ENCODE measurements at regions not wholly inside any gene's neighbourhood (a gene's known extent, or its start where the extent isn't known, plus 50 kb on each side); places are given as distances from the start of the nearest gene placed in this dataset.
"Not testable (repeated sequence)": the region's sequence is repeated elsewhere in the genome, so short reads cannot be mapped to it uniquely, and the experiment has no call there.

GRCh38 chr3:101913168-101913567, 63.9 kb downstream of the NFKBIZ start:
- DNase-seq (ENCODE audit: low read depth): peak; percentile 41

DNA sequence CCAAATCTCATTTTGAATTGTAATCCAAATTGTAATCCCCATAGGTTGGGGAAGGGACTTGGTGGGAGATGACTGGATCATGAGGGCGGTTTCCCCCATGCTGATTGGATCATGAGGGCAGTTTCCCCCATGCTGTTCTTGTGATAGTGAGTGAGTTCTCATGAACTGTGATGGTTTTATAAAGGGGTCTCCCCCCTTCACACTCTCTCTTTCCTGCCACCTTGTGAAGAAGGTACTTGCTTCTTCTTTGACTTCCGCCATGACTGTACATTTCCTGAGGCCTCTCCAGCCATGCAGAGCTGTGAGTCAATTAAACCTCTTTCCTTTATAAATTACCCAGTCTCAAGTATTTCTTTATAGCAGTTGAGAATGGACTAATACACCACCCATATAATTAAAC, 68.4 kb downstream of the NFKBIZ start:
- DNase-seq (ENCODE audit: low read depth): not testable (repeated sequence)

- not testable (repeated sequence) for DNase-seq (ENCODE audit: low read depth)
These were observed 72.9 kb downstream of the NFKBIZ start for GRCh38 chr3:101922151-101922725.

- not testable (repeated sequence) for DNase-seq (ENCODE audit: low read depth)
These were observed 75.3 kb downstream of the NFKBIZ start for GRCh38 chr3:101924621-101925020.

GRCh38 chr3:101925124-101925523, 75.8 kb downstream of the NFKBIZ start:
- DNase-seq (ENCODE audit: low read depth): not testable (repeated sequence)

DNA sequence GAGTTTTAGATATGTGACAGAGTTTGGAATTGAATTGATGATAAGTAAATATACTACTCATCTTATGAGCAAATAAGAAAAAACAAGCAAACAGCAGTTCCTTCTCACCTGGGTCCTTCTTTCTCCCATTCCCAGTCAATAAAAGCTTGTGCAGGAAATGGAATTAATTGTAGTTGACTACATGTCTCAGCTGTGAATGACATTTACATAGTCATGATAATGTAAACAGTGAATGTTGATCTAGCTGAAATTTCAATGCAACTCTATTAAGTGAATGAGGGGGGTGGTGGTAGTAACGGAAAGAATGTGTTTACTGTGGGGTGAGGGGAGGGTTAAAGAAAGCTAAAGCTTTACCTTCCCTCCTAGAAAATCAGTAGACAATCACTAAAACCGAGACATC, 76.2 kb downstream of the NFKBIZ start:
- no peak for DNase-seq (ENCODE audit: low read depth)

DNA sequence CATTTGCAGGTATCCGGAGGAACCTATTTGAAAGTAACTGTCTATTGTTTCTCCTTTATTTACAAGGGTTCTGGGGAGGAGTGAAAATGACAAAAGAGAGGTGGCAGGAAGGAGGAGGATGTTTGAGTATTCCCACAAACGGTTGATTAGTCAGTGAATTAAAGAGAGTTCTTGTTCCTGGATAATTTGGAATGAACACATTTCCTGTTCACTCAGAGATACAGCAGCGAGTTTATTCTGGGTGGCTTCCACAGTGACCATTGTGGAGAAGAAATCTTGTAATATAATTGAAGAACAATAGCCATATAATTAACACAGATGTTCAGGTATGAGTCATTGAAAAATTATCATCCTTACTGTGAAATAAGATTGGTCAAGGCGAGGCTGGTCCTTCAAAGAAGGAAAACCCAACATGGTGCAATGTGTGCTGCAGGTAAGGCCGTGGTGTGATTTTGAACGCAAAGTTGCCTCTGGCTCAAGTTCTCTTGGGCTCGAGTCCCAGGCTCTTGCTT, 77.3 kb downstream of the NFKBIZ start:
- DNase-seq (ENCODE audit: low read depth): peak; percentile 56

DNA sequence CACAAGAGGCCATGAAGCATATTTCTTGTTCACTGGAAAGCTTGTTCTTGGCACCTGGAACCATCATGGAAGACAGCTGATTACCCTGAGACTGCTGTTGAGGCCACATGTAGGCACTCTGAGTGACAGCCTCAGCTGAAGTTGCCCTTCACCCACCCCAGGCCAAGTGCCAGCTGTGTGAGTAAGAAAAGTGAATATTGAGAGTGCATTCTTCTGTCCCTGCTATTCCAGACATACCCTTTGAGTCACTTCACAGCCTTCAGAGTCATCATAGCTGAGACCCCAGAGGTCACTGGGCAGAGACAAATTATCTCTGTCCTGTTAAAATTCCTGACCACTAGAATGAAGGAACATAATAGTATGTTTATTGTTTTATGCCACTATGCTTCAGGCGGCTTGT, 79.6 kb downstream of the NFKBIZ start:
- DNase-seq (ENCODE audit: low read depth): peak; percentile 86

- DNase-seq (ENCODE audit: low read depth): no peak
These were observed 81.8 kb downstream of the NFKBIZ start for GRCh38 chr3:101931081-101931480.

DNA sequence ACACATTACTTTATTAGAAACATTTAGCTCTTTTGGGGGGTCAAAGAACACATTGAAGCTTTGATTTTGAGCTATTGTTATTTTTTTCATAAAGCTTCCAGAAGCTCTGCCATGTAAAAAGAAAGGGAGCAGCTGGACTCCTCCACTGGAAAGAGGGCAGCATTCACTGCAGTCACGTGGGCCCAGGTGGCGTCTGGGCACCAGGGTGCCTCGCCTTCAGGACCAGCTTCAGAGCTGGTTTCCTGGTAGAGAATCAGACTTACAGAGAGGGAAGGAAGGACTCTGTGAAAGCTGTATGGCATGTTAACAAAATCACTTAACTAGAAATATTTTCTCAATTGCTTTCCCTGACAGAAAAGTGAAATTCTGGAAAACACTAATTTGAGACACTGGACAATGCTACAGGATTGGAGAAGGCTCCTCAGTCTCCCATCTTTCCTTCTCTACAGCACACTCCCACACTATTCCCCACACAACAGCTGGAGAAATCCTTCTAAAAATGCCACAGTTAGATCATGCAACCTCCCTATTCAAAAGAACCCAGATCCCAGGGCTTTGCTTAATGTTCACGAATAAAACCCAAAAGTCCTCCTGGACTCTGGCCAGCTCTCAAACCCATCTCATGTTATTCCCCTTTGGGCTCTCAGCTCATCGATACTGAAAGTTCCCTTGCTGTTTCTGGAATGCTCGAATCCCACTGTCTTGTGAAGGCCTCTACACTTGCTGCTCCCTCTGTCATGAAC, 83.2 kb downstream of the NFKBIZ start:
- no peak for DNase-seq (ENCODE audit: low read depth)

- DNase-seq (ENCODE audit: low read depth): peak; percentile 98
These were observed 87.4 kb downstream of the NFKBIZ start for GRCh38 chr3:101936419-101937356.

DNA sequence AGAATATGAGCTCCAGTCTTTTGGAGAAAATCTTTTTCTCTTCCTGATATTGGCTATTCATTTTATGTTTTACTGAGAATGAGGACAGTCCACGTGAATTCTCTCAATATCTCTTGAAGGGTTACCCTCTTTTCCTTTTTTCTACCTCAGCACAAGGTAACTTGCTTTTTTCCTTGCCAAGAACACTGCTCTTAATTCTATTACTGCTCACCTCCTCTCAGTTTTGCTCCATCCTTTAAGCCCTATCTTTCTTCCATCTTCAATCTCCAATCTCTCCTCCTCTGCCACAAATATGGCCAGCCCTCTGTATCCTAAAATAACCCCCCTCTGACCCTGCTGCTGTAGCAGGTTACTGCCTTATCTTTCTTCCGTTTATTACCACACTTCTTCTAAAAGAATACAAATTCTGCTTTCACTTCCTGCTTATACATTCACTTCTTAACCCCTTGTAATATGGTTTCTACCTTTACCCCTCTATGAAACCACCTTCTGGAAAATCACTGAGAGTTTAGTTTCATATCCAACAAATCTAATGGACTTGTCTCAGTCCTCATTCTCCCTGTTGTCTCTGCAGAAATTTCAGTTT, 89.0 kb downstream of the NFKBIZ start:
- DNase-seq (ENCODE audit: low read depth): no peak

DNA sequence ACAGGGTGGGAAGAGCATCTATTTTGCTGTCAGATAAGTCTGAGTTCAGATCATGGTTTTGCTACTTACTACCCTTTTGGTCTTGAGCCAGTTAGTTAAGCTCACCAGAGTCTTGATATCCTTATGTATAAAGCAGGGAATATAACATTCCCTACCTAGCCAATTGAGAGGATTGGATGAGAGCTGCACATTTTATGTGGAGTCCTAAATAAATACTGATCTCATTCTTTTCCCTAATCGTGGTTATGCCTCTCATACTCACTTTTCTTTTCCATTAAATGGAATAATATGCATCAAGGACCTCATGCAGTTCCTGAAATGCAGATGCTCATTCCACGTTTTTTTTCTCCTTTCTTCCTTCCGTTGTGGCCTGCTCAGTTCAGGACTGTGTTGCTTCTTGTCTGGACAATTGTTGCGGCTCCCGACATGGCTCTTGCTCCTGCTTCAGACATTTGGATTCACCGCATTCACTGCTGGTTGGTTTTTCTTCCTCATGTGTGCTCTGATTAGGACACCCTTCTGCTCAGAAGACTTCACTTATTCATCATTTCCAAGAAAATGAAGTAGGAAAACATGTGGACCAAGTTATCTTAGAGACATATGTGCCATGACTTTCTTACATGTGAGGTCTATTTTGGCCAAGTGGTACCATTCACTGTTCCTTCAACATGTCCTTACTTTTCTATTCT, 90.2 kb downstream of the NFKBIZ start:
- no peak for DNase-seq (ENCODE audit: low read depth)

GRCh38 chr3:101940521-101941317, 91.4 kb downstream of the NFKBIZ start:
- peak; percentile 93 for DNase-seq (ENCODE audit: low read depth)

- no peak for DNase-seq (ENCODE audit: low read depth)
These were observed 92.2 kb downstream of the NFKBIZ start for GRCh38 chr3:101941318-101942040.

- no peak for DNase-seq (ENCODE audit: low read depth)
These were observed 93.0 kb downstream of the NFKBIZ start for GRCh38 chr3:101942356-101942755.

DNA sequence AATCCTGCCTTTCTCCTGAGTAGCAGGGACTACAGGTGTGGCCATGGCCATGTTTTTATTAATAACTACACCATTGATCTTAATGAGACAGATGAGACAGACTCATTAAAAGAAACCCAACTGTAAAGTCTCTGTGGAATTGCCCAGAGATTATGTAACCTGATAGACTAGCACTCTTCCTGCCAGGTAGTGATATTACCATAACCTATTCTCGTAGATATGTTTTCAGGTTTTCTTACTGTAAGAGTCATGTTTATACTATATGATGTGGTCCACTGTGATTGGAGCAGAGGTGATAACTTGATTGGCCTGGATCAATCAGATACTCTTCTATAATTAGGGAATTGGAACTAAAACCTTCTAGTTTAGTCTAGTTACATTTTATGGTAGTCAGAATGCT, 93.7 kb downstream of the NFKBIZ start:
- no peak for DNase-seq (ENCODE audit: low read depth)

DNA sequence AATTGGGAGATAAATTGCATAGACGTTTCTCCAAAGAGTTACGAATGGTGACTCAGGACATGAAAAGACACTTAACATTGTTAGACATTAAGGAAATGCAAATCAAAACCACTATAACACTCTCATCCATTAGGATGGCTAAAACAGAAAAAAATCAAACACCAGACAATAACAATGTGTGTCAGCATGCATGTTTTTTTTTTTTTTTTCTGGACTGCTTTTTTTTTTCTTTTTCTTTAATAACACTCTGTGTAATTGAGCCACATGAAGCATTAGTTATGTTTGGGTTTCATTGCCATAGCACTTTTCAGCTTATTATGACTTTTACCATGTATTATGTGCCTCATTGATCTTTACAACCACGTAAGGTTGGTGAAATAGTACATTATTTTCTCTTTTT, 95.0 kb downstream of the NFKBIZ start:
- DNase-seq (ENCODE audit: low read depth): peak; percentile 77

- no peak for DNase-seq (ENCODE audit: low read depth)
These were observed 96.7 kb downstream of the NFKBIZ start for GRCh38 chr3:101945980-101946379.

GRCh38 chr3:101946906-101947305, 97.6 kb downstream of the NFKBIZ start:
- DNase-seq (ENCODE audit: low read depth): no peak
